Gastrocnemius medialis (tissue), 4 donors: ENCODE measurements at regions not wholly inside any gene's neighbourhood (a gene's known extent, or its start where the extent isn't known, plus 50 kb on each side); places are given as distances from the start of the nearest gene placed in this dataset.
A peak's percentile ranks its signal among the peaks of the same experiment; 100 is the strongest.

Source experiments
- ATAC-seq, 2 donors: fragments of 150-250 bp; one replicate each; pipeline ENCODE4 v1.9.1; 2016
- DNase-seq, 2 donors: peaks; one replicate each; pipeline ENCODE4 v3.0.0-alpha.2; 2019
- H3K27ac ChIP-seq, 4 donors: fragments of 200-600 bp; sonication (generic); 1 replicate in 1 of 4; 2 replicates in 3 of 4; pipeline ENCODE4 v1.5.1; 2016 to 2018; ENCODE audit warnings: mild to moderate bottlenecking in 2 of 4, moderate library complexity in 1 of 4
- H3K27me3 ChIP-seq, 3 donors: fragments of 200-600 bp; sonication (generic) in 2 of 3; 1 replicate in 1 of 3; 2 replicates in 2 of 3; pipeline versions ENCODE4 v1.5.1 to v1.6.0; 2016 to 2019; ENCODE audit warnings: mild to moderate bottlenecking in 1 of 3, moderate library complexity in 1 of 3
- H3K36me3 ChIP-seq, 2 donors: fragments of 200-600 bp; sonication (generic) in 1 of 2; one replicate each; pipeline ENCODE4 v1.5.1; 2017 to 2018
- H3K4me1 ChIP-seq, 2 donors: fragments of 200-600 bp; sonication (generic) in 1 of 2; one replicate each; pipeline ENCODE4 v1.5.1; 2016 to 2017; ENCODE audit warnings: mild to moderate bottlenecking in 2 of 2
- H3K4me3 ChIP-seq, 4 donors: fragments of 200-600 bp; sonication (generic) in 3 of 4; 1 replicate in 1 of 4; 2 replicates in 3 of 4; pipeline ENCODE4 v1.5.1; 2016 to 2019; ENCODE audit warnings: mild to moderate bottlenecking in 2 of 4
- H3K9me3 ChIP-seq, 3 donors: fragments of 200-600 bp; sonication (generic) in 2 of 3; 1 replicate in 1 of 3; 2 replicates in 2 of 3; pipeline ENCODE4 v1.5.1; 2016 to 2019
- POLR2A ChIP-seq, 2 donors: fragments of 450-650 bp; IDR thresholded peaks; one replicate each; pipeline ENCODE4 v1.6.1; 2017; ENCODE audit warnings: antibody characterized with exemption in 2 of 2, mild to moderate bottlenecking in 2 of 2, moderate library complexity in 2 of 2
- in situ Hi-C, 4 donors: fragments of 200-750 bp; cut with MboI; loops; one replicate each; pipeline versions ENCODE4 v1.15.0 to v1.8.0; 2017; ENCODE audit warnings: low sequenced_read_pairs in 4 of 4
- intact Hi-C: fragments of 100-400 bp; cut with DNase I; formaldehyde crosslinking; loops from one replicate; pipeline ENCODE4 v1.15.1; 2023; ENCODE audit warnings: low total_unique reads
- TF ChIP-seq, protein P1 (sequence below), 5 experiments: fragments of 450-650 bp in 3 of 5; fragments of 200-600 bp in 2 of 5; sonication (generic) in 2 of 5; IDR thresholded peaks in 4 of 5; conservative IDR thresholded peaks in 1 of 5; 1 replicate in 4 of 5; 2 replicates in 1 of 5; pipeline ENCODE4 v1.5.1; 2016 to 2019; ENCODE audit warnings: antibody characterized with exemption in 5 of 5, mild to moderate bottlenecking in 3 of 5, moderate library complexity in 3 of 5

DNA sequence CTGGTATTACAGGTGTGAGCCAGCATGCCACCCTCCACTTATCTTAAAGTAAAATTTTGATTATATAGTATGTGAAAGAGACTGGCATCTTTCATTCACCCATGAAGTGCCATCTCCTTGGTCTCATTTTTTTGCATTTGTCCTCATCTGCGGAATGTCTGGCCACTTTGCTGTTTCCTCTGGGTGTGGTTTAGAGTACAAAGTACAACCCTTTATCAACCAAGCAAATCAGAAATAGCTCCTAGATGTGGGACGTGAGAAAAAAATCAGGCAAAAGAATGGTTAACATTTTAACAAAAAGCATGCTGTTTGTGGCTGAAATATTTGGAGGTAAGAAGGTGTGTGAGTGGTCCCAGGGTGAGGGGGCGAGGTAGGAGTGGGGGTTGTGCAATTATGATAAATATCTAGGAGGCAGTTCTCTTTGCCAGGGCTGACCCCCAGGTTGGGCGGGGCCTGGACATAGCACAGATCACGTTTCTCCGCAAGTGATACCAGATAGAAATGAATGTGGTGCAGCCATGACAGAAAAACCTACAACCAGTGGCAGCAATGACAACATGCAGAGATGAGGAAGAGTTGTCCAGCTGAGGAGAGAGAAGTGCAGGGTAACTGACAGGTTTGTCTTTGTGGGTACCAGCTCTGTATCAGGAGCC is 115.8 kb upstream of the SERTAD2 start:
- Histone ChIP-seq H3K27me3 (no peaks in the 10 kb centered on the region), H3K36me3 (no peaks in the 10 kb centered on the region), H3K4me3 (no peak overlapping the region), H3K9me3 (no peaks in the 10 kb centered on the region), H3K4me1 (peaks cover 4 to 13% of the 10 kb centered on the region in 2 donors), H3K27ac (no peak overlapping the region)
- TF ChIP-seq, protein P1, sequence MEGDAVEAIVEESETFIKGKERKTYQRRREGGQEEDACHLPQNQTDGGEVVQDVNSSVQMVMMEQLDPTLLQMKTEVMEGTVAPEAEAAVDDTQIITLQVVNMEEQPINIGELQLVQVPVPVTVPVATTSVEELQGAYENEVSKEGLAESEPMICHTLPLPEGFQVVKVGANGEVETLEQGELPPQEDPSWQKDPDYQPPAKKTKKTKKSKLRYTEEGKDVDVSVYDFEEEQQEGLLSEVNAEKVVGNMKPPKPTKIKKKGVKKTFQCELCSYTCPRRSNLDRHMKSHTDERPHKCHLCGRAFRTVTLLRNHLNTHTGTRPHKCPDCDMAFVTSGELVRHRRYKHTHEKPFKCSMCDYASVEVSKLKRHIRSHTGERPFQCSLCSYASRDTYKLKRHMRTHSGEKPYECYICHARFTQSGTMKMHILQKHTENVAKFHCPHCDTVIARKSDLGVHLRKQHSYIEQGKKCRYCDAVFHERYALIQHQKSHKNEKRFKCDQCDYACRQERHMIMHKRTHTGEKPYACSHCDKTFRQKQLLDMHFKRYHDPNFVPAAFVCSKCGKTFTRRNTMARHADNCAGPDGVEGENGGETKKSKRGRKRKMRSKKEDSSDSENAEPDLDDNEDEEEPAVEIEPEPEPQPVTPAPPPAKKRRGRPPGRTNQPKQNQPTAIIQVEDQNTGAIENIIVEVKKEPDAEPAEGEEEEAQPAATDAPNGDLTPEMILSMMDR (IDR thresholded peaks at IDR 0.05 in 4 of 5, conservative IDR thresholded peaks at IDR 0.05 in 1 of 5) = no peak
- TF ChIP-seq POLR2A (IDR thresholded peaks at IDR 0.05) = no peak
- in situ Hi-C loops = loop anchor here in 2 of 4 donors (10.0 kb wide), 2 partner anchors 85 to 115 kb away; partner anchors contain the start of gene SERTAD2 (in 1 of the 2)
- intact Hi-C loops = loop anchor here (5.0 kb wide), 1 partner anchor 63 kb away; no protein-coding TSS in a partner anchor
- DNase-seq (no peak), ATAC-seq (no peak)

DNA sequence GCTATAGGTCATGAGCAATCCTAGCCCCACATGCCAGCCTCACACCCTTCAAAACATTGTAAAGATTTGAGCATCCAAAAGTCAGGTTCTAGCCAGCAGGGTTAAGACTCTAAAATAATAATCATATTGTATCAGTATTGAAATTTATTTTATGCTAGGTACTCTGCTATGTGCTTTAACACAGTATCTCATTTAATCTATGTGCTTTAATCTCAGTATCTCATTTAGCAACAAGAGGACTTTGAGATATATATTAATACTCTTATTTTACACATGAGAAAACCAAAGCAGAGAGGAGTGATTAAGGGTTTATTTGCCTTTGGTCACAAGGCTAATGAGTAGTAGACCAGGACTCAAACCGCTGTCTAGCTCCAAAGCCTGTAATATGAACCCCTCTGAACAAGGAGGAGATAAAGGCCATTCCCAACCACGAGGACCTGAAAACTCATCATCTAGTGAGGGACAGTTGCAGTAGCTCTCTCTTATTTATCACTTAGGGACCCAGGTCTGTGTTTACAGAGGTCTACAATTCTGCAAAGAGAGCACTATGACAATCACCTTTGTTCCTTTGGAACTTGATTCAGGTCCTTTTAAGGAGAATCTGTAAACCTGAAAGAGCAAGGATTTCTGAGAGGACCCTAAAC is 116.5 kb upstream of the SERTAD2 start:
- peaks cover 4 to 13% of the 10 kb centered on the region in 2 donors for H3K4me1 ChIP-seq
- in situ Hi-C loops (no loop called here), intact Hi-C loops (no loop called here)
- no peak for TF ChIP-seq POLR2A (IDR thresholded peaks at IDR 0.05)
- TF ChIP-seq, protein P1 (IDR thresholded peaks at IDR 0.05 in 4 of 5, conservative IDR thresholded peaks at IDR 0.05 in 1 of 5) = no peak
- H3K36me3 ChIP-seq = no peaks in the 10 kb centered on the region
- DNase-seq = no peak
- H3K27ac ChIP-seq = no peak overlapping the region
- no peaks in the 10 kb centered on the region for H3K9me3 ChIP-seq
- no peaks in the 10 kb centered on the region for H3K27me3 ChIP-seq
- no peak for ATAC-seq
- H3K4me3 ChIP-seq = no peak overlapping the region

DNA sequence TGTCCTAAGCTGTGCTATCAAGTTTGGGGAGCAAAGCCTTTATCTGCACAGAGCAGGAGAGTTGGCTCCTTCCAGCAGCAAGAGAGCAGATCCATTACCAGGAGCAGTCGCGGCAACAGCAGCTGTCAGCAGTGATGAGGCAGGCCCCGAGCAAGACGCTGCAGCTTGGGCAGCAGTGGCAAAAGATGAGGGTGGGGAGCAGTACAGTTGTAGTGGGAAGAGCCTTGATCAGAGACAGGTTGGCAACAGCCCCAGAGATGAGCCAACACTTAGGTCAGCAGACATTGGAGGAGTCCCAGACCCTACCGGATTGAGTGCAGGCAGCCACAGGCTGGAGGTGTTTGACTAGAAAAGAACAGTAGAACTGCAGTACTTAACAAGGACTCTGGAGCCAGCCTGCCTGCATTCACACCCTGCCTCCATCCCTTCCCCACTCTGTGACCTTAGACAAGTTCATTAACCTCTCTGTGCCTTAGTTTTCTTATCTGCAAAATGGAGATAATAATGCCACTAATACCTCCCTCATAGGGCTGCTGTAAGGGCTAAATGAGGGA is 117.1 kb upstream of the SERTAD2 start:
- TF ChIP-seq, protein P1 (IDR thresholded peaks at IDR 0.05 in 4 of 5, conservative IDR thresholded peaks at IDR 0.05 in 1 of 5) = no peak
- no peak for TF ChIP-seq POLR2A (IDR thresholded peaks at IDR 0.05)
- H3K27ac ChIP-seq = no peak overlapping the region
- no peaks in the 10 kb centered on the region for H3K36me3 ChIP-seq
- no peaks in the 10 kb centered on the region for H3K9me3 ChIP-seq
- peak; percentile 16 to 63 for DNase-seq
- H3K4me1 ChIP-seq = peaks cover 4 to 13% of the 10 kb centered on the region in 2 donors
- intact Hi-C loops (no loop called here), in situ Hi-C loops (no loop called here)
- ATAC-seq = peak; percentile 10 to 27
- no peak overlapping the region for H3K4me3 ChIP-seq
- H3K27me3 ChIP-seq = no peaks in the 10 kb centered on the region

DNA sequence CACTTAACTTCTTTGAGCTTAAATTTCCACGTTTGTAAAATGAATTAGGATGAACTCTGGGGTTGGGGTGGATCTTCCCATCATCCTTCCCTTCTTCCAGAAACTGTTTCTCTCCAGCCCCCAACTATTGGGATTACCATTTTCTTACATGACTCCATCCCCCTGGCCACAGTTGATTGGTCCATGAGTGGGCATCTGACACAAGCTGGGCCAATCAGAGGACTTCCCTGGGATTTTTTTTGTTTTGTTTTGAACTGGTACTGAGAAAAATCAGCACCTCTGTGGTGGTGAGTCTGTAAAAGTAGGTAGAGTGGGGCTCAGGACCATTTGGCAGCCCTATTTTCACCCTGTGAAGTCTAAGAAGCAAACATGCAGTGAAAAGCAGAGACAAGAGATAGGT is 118.0 kb upstream of the SERTAD2 start:
- Histone ChIP-seq H3K36me3 (no peaks in the 10 kb centered on the region), H3K9me3 (no peaks in the 10 kb centered on the region), H3K27me3 (no peaks in the 10 kb centered on the region), H3K4me1 (peaks cover 1 to 13% of the 10 kb centered on the region in 2 donors), H3K27ac (no peak overlapping the region), H3K4me3 (no peak overlapping the region)
- intact Hi-C loops = no loop called here
- in situ Hi-C loops = no loop called here
- no peak for ATAC-seq
- no peak for TF ChIP-seq POLR2A (IDR thresholded peaks at IDR 0.05)
- no peak for DNase-seq

DNA sequence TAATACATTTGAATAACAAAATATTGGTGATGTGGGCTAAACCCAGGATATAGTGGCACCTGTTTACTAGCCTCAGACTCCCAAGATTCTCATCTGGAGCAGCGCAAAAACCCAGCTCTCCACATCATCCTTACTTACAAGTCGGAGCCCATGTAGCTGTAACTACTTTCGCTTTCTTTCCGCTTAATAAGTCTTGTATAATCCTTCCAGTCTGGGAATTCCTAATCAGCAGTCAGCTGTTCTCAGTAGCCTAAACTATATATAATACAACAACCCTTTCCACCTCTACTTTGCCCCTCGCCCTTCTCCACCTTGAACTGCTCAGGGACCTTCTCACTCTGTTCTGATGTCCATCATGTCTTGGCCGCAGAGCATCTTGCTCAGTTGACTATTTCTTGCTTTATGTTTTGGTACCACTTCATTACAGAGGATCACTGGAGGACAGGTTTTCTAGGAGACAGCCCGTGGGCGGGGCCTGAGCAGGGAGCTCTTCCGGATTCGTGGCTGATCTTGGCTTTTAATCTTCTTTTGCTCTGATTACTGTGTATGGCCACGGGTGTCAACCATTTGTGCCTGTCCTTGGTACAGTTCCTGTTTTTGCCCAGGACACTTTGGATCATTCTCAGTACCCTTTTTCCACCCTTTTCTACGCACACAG is 119.9 kb upstream of the SERTAD2 start:
- H3K36me3 ChIP-seq = no peaks in the 10 kb centered on the region
- TF ChIP-seq, protein P1 (IDR thresholded peaks at IDR 0.05 in 4 of 5, conservative IDR thresholded peaks at IDR 0.05 in 1 of 5) = no peak
- TF ChIP-seq POLR2A (IDR thresholded peaks at IDR 0.05) = no peak
- H3K9me3 ChIP-seq = no peaks in the 10 kb centered on the region
- ATAC-seq (no peak), DNase-seq (no peak)
- no peak overlapping the region for H3K4me3 ChIP-seq
- in situ Hi-C loops = no loop called here
- peaks cover 0 to 3% of the 10 kb centered on the region in 2 donors for H3K4me1 ChIP-seq
- no peak overlapping the region for H3K27ac ChIP-seq
- intact Hi-C loops = no loop called here
- H3K27me3 ChIP-seq = no peaks in the 10 kb centered on the region
